HG03575 (cell line): ENCODE measurements at regions not wholly inside any gene's neighbourhood (a gene's known extent, or its start where the extent isn't known, plus 50 kb on each side); places are given as distances from the start of the nearest gene placed in this dataset.

ENCODE experiments used
- ATAC-seq: cut with Tn5 transposase; IDR thresholded peaks from one replicate; pipeline ENCODE4 v1.9.1; 2021; ENCODE audit not compliant: unreplicated experiment, insufficient number of reproducible peaks, low FRiP score; ENCODE audit errors: extremely low read depth

- no peak for ATAC-seq
Measured at GRCh38 chr1:59058665-59059439, 238.0 kb upstream of the FGGY start.

GRCh38 chr1:59061876-59062275 lies 235.0 kb upstream of the FGGY start:
- no peak for ATAC-seq

- ATAC-seq = no peak
Measured at GRCh38 chr1:59062743-59063142, 234.2 kb upstream of the FGGY start.

GRCh38 chr1:59063501-59063900 lies 233.4 kb upstream of the FGGY start:
- ATAC-seq = no peak

GRCh38 chr1:59064592-59064991 lies 232.3 kb upstream of the FGGY start:
- ATAC-seq = no peak

GRCh38 chr1:59066236-59066635 lies 230.7 kb upstream of the FGGY start:
- ATAC-seq = no peak

GRCh38 chr1:59070610-59071009 lies 226.3 kb upstream of the FGGY start:
- no peak for ATAC-seq

- no peak for ATAC-seq
Measured at GRCh38 chr1:59071289-59071688, 225.6 kb upstream of the FGGY start.

- ATAC-seq = no peak
Measured at GRCh38 chr1:59071876-59072582, 224.9 kb upstream of the FGGY start.

GRCh38 chr1:59072583-59072947 lies 224.3 kb upstream of the FGGY start:
- no peak for ATAC-seq

- no peak for ATAC-seq
Measured at GRCh38 chr1:59074598-59074997, 222.3 kb upstream of the FGGY start.

- no peak for ATAC-seq
Measured at GRCh38 chr1:59075021-59075420, 221.9 kb upstream of the FGGY start.

- ATAC-seq = no peak
Measured at GRCh38 chr1:59076612-59077011, 220.3 kb upstream of the FGGY start.

- ATAC-seq = no peak
Measured at GRCh38 chr1:59077466-59078069, 219.3 kb upstream of the FGGY start.

GRCh38 chr1:59078070-59078800 lies 218.7 kb upstream of the FGGY start:
- no peak for ATAC-seq

GRCh38 chr1:59078866-59079265 lies 218.0 kb upstream of the FGGY start:
- ATAC-seq = no peak

- no peak for ATAC-seq
Measured at GRCh38 chr1:59079434-59080140, 217.3 kb upstream of the FGGY start.

GRCh38 chr1:59081181-59081580 lies 215.7 kb upstream of the FGGY start:
- no peak for ATAC-seq

- ATAC-seq = no peak
Measured at GRCh38 chr1:59081795-59082194, 215.1 kb upstream of the FGGY start.
